WTC11 (cell line): ENCODE measurements at regions not wholly inside any gene's neighbourhood (a gene's known extent, or its start where the extent isn't known, plus 50 kb on each side); places are given as distances from the start of the nearest gene placed in this dataset.

Source experiments
- ATAC-seq: fragments of 200-7000 bp; cut with Tn5 transposase; 2 replicates; pipeline ENCODE4 v1.10.0; 2021; ENCODE audit warnings: mild to moderate bottlenecking, moderate library complexity
- CTCF ChIA-PET: fragments of 300-600 bp; sonication (Branson Sonifier 250); formaldehyde crosslinking; loops from one replicate; lab custom pipeline; 2021; ENCODE audit warnings: antibody characterized with exemption; lab: Charles Lee
- POLR2A ChIA-PET: fragments of 350-600 bp; sonication (Branson Sonifier 250); formaldehyde crosslinking; loops from one replicate; lab custom pipeline; 2021; ENCODE audit warnings: antibody characterized with exemption; lab: Charles Lee
- DNase-seq: peaks from one replicate; pipeline ENCODE4 v3.0.0; 2021; ENCODE audit warnings: low spot score
- H3K27ac Mint-ChIP-seq: 2 replicates; pipeline ENCODE4 v1.8.0; 2021; ENCODE audit warnings: mixed read lengths
- H3K27me3 Mint-ChIP-seq: 2 replicates; pipeline ENCODE4 v1.8.0; 2021; ENCODE audit warnings: low read depth, mild to moderate bottlenecking, moderate library complexity, mixed read lengths
- H3K36me3 Mint-ChIP-seq: 2 replicates; pipeline ENCODE4 v1.8.0; 2021; ENCODE audit warnings: mixed read lengths
- H3K4me1 Mint-ChIP-seq: 2 replicates; pipeline ENCODE4 v1.8.0; 2022; ENCODE audit warnings: mixed read lengths
- H3K4me3 Mint-ChIP-seq: 2 replicates; pipeline ENCODE4 v1.8.0; 2021; ENCODE audit warnings: mild to moderate bottlenecking, moderate library complexity, mixed read lengths
- H3K9me3 Mint-ChIP-seq: 2 replicates; pipeline ENCODE4 v1.8.0; 2021; ENCODE audit warnings: mixed read lengths
- CBFB ChIP-seq: sonication (generic); formaldehyde crosslinking; IDR thresholded peaks from 2 replicates; pipeline ENCODE4 v1.8.1; 2022; ENCODE audit warnings: mild to moderate bottlenecking, low read depth, missing genetic modification reagents
- CREB1 ChIP-seq: sonication (generic); formaldehyde crosslinking; IDR thresholded peaks from 2 replicates; pipeline ENCODE4 v1.8.0; 2023; ENCODE audit warnings: mild to moderate bottlenecking, missing genetic modification reagents
- CREM ChIP-seq: sonication (generic); formaldehyde crosslinking; IDR thresholded peaks from 2 replicates; pipeline ENCODE4 v1.8.1; 2022; ENCODE audit warnings: mild to moderate bottlenecking, missing genetic modification reagents, moderate library complexity
- EMX1 ChIP-seq: fragments of 250-450 bp; sonication (Bioruptor Pico); IDR thresholded peaks from 2 replicates; pipeline ENCODE4 v1.8.0; 2021; ENCODE audit warnings: mild to moderate bottlenecking
- ESRRA ChIP-seq: sonication (generic); formaldehyde crosslinking; IDR thresholded peaks from 2 replicates; pipeline ENCODE4 v1.8.1; 2022; ENCODE audit warnings: mild to moderate bottlenecking, missing genetic modification reagents, borderline replicate concordance
- GTF2I ChIP-seq: fragments of 250-450 bp; sonication (Bioruptor Pico); conservative IDR thresholded peaks from 2 replicates; pipeline ENCODE4 v1.4.0; 2021; ENCODE audit warnings: mild to moderate bottlenecking
- HMGA2 ChIP-seq: fragments of 250-450 bp; sonication (Bioruptor Pico); IDR thresholded peaks from 2 replicates; pipeline ENCODE4 v1.4.0; 2021; ENCODE audit warnings: mild to moderate bottlenecking, moderate library complexity
- IRF2 ChIP-seq: sonication (generic); formaldehyde crosslinking; IDR thresholded peaks from 2 replicates; pipeline ENCODE4 v1.8.0; 2022; ENCODE audit warnings: low read depth, missing genetic modification reagents, borderline replicate concordance
- MLX ChIP-seq: sonication (generic); formaldehyde crosslinking; IDR thresholded peaks from 2 replicates; pipeline ENCODE4 v1.8.1; 2023; ENCODE audit warnings: mild to moderate bottlenecking, missing genetic modification reagents, moderate library complexity
- MXD4 ChIP-seq: fragments of 250-450 bp; sonication (Bioruptor Pico); IDR thresholded peaks from 2 replicates; pipeline ENCODE4 v1.8.0; 2021; ENCODE audit warnings: mild to moderate bottlenecking, moderate library complexity, borderline replicate concordance
- NR2C2 ChIP-seq: sonication (generic); formaldehyde crosslinking; IDR thresholded peaks from 2 replicates; pipeline ENCODE4 v1.8.0; 2022; ENCODE audit warnings: mild to moderate bottlenecking, missing genetic modification reagents
- RORB ChIP-seq: fragments of 250-450 bp; sonication (Bioruptor Pico); IDR thresholded peaks from 2 replicates; pipeline ENCODE4 v1.9.0; 2021; ENCODE audit warnings: mild to moderate bottlenecking
- SOX15 ChIP-seq: fragments of 250-450 bp; sonication (Bioruptor Pico); IDR thresholded peaks from 2 replicates; pipeline ENCODE4 v1.9.0; 2021; ENCODE audit warnings: mild to moderate bottlenecking
- SP1 ChIP-seq: sonication (generic); formaldehyde crosslinking; conservative IDR thresholded peaks from 2 replicates; pipeline ENCODE4 v1.8.1; 2022; ENCODE audit warnings: missing genetic modification reagents
- STAT6 ChIP-seq: sonication (generic); formaldehyde crosslinking; conservative IDR thresholded peaks from 2 replicates; pipeline ENCODE4 v1.8.1; 2023; ENCODE audit warnings: mild to moderate bottlenecking, low read depth, missing genetic modification reagents, moderate library complexity
- ZNF219 ChIP-seq: sonication (generic); formaldehyde crosslinking; IDR thresholded peaks from 2 replicates; pipeline ENCODE4 v1.8.0; 2023; ENCODE audit warnings: missing genetic modification reagents, mild to moderate bottlenecking, borderline replicate concordance
- ZNF317 ChIP-seq: sonication (generic); formaldehyde crosslinking; IDR thresholded peaks from 2 replicates; pipeline ENCODE4 v1.8.1; 2023; ENCODE audit warnings: low read depth, mild to moderate bottlenecking, moderate library complexity, missing genetic modification reagents, borderline replicate concordance
- ZNF416 ChIP-seq: fragments of 250-450 bp; sonication (Bioruptor Pico); IDR thresholded peaks from 2 replicates; pipeline ENCODE4 v1.9.0; 2021; ENCODE audit warnings: mild to moderate bottlenecking, inconsistent platforms
- ZNF532 ChIP-seq: fragments of 250-450 bp; sonication (Bioruptor Pico); IDR thresholded peaks from 2 replicates; pipeline ENCODE4 v1.9.0; 2021; ENCODE audit warnings: mild to moderate bottlenecking, borderline replicate concordance
- TF ChIP-seq, protein P1 (sequence below): sonication (generic); formaldehyde crosslinking; IDR thresholded peaks from 2 replicates; pipeline ENCODE4 v1.8.0; 2023; ENCODE audit warnings: missing genetic modification reagents, mild to moderate bottlenecking, borderline replicate concordance

GRCh38 chr9:1267581-1267980, 217.4 kb downstream of the DMRT2 start (continued):
- TF ChIP-seq, protein P1, sequence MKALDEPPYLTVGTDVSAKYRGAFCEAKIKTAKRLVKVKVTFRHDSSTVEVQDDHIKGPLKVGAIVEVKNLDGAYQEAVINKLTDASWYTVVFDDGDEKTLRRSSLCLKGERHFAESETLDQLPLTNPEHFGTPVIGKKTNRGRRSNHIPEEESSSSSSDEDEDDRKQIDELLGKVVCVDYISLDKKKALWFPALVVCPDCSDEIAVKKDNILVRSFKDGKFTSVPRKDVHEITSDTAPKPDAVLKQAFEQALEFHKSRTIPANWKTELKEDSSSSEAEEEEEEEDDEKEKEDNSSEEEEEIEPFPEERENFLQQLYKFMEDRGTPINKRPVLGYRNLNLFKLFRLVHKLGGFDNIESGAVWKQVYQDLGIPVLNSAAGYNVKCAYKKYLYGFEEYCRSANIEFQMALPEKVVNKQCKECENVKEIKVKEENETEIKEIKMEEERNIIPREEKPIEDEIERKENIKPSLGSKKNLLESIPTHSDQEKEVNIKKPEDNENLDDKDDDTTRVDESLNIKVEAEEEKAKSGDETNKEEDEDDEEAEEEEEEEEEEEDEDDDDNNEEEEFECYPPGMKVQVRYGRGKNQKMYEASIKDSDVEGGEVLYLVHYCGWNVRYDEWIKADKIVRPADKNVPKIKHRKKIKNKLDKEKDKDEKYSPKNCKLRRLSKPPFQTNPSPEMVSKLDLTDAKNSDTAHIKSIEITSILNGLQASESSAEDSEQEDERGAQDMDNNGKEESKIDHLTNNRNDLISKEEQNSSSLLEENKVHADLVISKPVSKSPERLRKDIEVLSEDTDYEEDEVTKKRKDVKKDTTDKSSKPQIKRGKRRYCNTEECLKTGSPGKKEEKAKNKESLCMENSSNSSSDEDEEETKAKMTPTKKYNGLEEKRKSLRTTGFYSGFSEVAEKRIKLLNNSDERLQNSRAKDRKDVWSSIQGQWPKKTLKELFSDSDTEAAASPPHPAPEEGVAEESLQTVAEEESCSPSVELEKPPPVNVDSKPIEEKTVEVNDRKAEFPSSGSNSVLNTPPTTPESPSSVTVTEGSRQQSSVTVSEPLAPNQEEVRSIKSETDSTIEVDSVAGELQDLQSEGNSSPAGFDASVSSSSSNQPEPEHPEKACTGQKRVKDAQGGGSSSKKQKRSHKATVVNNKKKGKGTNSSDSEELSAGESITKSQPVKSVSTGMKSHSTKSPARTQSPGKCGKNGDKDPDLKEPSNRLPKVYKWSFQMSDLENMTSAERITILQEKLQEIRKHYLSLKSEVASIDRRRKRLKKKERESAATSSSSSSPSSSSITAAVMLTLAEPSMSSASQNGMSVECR (CRISPR knock-in tag), result no peak
- TF ChIP-seq CREB1 (CRISPR knock-in tag), result no peak
- TF ChIP-seq GTF2I (CRISPR knock-in tag), result no peak
- TF ChIP-seq ZNF317, result no peak
- TF ChIP-seq IRF2 (CRISPR knock-in tag), result no peak
- no peak for TF ChIP-seq SOX15 (CRISPR knock-in tag)
- TF ChIP-seq, all 79 proteins: peak for 0

DNA sequence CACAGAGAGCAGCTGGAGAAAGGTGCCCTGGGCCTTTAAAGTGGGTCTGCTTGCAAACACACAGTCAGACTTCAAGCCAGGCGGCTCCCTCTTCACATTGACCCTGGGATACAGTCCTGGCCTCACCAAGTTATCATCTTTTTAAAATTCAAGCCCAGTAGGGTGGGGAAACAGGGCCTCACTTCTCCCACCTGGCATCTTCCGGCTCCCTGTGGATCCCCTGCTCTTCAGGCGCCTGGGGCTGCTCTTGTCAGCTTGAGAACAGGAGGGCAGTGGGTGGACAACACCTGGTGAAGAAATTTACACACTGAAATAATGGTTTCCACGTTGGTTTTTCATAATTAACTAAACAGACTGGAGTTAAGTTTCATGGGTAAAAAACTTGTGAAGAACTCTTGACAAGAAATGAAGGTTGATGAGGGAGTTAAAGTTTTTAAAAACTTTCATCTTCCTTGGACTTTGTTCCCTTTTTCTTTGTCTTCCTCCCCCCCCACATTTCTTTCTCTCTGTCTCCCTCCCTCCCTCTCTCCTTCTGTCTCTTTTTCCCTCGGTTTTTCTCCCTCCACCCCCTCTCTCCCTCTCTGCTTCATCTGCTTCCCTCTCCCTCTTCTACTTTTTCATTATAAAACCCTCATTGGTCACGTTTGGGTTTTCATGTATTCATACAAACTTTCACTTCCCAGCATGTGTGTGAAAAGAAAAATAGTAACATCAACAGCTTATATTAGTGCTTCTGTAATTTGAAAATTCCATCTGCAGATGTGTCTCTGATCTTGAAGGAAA, 219.6 kb downstream of the DMRT2 start:
- Mint-ChIP-seq H3K4me3 (no peak overlapping the region), H3K4me1 (peaks cover 13% of the 10 kb centered on the region), H3K27ac (no peak overlapping the region), H3K27me3 (no peaks in the 10 kb centered on the region; the same call in 1 of the 2 replicates), H3K9me3 (no peaks in the 10 kb centered on the region)
- CTCF ChIA-PET, result no interaction called here
- ATAC-seq (no peak), DNase-seq (no peak)
- TF ChIP-seq ZNF532 (CRISPR knock-in tag), result no peak
- no peak for TF ChIP-seq ZNF416
- no peak for TF ChIP-seq CREM (CRISPR knock-in tag)
- no peak for TF ChIP-seq HMGA2 (CRISPR knock-in tag)
- TF ChIP-seq STAT6 (CRISPR knock-in tag), result no peak
- TF ChIP-seq RORB (CRISPR knock-in tag), result no peak
- TF ChIP-seq ZNF219 (CRISPR knock-in tag), result no peak
- no peak for TF ChIP-seq EMX1 (CRISPR knock-in tag)
- TF ChIP-seq SP1, result no peak
- no peak for TF ChIP-seq MLX
- TF ChIP-seq NR2C2 (CRISPR knock-in tag), result no peak
- no peak for TF ChIP-seq MXD4 (CRISPR knock-in tag)
- TF ChIP-seq CBFB (CRISPR knock-in tag), result no peak
- TF ChIP-seq ESRRA (CRISPR knock-in tag), result no peak
- TF ChIP-seq, all 79 proteins: peak for 0
- POLR2A ChIA-PET, result no interaction called here
- H3K36me3 Mint-ChIP-seq, result no peaks in the 10 kb centered on the region
